Amniotic stem cell (primary cell): ENCODE measurements at regions not wholly inside any gene's neighbourhood (a gene's known extent, or its start where the extent isn't known, plus 50 kb on each side); places are given as distances from the start of the nearest gene placed in this dataset.
"Not testable (repeated sequence)": the region's sequence is repeated elsewhere in the genome, so short reads cannot be mapped to it uniquely, and the experiment has no call there.

ENCODE experiments used
- DNase-seq: peaks from one replicate; lab custom pipeline; 2025; lab: John Stamatoyannopoulos, UW

DNA sequence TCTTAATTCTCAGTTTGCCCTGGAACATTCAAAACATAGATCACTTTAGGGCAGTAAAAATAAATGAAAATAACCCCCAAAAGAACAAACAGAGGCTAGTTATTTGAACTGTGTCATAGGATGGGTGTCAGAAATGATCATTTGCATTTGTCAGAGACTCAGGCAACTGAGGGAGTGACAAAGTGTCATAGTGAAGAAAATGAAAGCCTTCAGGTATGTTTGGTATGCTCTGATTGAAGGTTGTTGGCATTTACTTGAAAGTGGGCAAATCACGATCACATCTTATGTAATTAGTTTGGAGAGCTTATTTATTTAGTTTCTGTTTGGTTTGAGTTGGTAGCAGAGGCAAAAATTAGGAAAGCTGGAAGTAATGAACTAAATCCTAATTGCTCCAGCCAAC is 880.9 kb downstream of the ANKRD7 start:
- no peak for DNase-seq

DNA sequence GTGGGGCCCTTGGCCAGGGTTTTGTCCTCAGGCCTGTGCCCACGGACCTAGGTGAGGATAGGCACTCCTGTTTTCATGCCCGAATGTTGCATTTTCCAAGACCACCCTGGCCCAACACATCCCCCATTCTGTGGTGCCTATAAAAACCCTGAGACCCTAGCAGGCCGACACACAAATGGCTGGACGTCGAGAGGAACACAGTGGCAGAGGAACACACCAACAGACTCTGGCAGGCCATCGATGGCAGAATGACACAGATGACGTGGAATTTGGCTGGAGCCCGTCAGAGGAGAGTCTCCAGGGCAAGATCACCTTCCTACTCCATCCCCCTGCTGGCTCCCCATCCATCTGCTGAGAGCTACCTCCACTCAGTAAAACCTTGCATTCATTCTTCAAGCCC is 898.8 kb downstream of the ANKRD7 start:
- DNase-seq: no peak

DNA sequence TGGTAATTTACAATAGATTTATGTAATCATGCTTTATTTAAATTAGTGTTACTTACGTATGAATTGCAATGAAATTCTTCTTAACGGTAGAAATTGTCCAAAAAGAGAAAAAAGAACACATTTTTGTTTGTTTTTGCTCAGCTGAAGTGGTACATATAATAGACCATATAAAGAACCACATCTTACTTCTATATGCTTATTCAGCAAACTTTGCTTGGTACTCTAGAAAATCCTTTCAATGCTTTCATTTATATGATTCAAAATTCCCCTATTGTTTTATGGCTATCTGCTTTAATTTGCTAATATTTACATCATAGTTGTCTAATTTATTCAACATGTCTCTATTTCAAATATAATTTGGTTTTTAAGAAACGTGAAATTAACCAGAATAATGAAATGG is 903.2 kb downstream of the ANKRD7 start:
- DNase-seq: no peak

DNA sequence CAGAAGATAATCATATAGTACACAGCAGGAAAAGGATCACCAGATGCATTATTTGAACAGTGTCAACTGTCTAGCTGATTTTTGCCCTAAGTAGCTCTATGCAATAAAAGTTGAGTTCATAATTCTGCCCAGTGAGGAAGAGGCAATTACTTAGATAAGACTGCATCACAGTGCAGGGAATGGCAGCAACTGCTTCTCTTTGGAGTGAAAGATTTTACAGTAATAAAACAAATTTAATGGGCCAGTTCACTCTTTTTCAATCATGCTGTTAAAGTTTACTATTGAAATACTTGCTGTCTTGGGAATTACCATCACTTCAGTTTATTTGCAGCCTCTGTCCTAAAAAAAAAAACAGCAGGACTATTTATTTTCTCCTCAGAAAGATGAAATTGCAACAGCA is 907.9 kb downstream of the ANKRD7 start:
- DNase-seq: no peak

DNA sequence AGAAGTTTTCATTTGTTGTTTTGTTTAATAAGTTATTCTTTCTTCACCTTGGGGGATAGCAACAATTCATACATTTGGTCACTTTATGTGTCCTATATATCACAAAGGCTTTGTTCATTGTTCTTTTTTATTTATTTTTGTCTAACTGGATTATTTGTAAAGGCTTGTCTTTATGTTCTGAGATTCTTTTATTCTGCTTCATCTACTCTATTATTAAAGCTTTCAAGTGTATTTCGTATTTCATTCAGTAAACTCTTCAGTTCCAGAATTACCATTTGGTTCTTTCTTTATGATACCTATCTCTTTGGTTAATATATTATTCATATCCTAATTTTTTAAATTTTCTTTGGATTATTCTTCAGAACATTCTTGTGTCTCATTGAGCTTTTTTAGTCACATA is 942.9 kb downstream of the ANKRD7 start:
- DNase-seq: no peak

DNA sequence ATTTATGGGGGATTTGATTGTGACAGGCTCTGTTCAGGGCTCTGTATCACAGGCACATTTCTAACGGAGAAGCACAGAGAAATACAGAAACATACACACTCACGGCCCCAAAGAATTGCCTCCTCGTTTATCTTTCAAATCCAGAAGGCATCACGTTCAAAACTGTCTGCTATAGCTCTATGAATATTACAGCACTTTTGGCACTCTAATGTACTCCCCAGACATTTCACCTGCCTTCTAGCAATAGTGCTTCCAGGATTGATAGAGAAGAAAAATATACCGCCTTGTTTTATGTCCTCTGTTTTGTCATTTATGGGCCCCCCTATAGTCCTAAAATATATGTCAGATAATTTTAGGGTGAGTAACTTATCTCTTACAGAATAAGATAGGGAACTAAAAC is 947.5 kb downstream of the ANKRD7 start:
- DNase-seq: no peak

DNA sequence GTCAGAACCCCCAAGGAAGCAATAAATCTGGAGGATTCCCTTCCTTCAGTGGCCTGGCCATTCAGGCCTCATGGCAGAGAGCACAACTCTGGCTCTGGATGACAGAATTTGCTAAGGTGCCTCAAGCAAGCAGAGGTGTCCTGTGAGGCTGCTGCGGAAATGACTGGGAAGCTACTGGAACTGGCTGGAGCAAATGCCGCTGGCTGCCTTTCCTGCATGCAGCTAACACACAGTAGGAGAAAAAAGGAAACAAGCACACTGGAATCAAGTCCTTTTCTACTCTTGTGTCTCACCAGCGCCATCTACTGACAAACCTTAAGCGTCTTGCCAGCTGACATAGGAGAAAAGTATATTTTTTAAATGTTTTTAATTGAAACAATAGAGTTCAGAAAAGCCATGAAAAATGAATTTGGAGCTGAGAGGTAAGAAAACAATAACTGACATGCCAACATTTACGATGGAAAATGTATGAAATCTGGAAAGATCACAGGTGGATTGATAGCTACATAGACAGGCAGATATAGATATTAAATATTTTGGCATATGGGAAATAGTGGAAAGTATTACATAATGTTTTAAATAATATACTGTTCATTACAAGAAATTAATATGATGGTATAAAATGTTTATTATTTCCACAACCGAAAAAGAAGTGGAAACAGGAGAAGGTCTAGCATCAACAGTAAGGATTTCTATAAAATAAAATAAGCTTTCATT is 951.6 kb downstream of the ANKRD7 start:
- peak; percentile 3 for DNase-seq

DNA sequence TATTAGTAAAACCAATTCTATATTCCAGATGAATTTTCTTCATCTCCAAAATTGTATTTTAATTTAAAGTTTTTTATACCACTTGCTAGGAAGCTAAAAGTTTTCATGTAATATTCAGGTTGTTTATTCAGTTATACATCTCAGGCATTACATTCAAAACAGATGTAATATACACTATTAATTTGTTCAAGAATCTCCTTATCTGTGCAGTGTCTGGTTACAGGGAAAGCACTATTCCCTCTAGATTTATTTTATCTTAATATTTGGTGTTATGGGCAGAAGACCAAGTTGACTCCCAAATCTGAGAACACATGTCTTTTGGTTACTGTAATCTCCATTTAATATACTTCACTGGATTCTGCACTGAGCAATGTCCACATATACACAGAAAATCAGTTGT is 953.4 kb downstream of the ANKRD7 start:
- DNase-seq: no peak

DNA sequence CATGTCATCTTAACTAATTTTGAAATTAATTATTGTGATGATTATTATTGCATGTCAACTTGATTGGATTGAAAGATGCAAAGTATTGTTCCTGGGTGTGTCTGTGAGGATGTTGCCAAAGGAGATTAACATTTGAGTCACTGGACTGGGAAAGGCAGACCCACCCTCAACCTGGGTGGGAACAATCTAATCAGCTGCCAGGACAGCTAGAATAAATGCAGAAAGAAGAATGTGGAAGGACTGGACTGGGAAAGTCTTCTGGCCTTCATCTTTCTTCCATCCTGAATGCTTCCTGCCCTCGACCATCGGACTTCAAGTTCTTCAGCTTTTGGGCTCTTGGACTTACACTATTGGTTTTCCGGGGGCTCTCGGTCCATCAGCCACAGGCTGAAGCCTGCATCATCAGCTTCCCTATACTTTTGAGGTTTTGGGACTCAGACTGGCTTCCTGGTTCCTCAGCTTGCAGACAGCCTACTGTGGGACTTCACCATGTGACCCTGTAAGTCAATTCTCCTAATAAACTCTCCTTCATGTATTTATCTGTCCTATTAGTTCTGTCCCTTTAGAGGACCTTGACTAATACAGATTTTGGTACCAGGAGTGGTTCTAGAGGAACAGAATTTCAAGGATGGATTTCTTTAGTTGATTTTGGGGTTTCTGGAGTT is 959.8 kb downstream of the ANKRD7 start:
- no peak for DNase-seq

DNA sequence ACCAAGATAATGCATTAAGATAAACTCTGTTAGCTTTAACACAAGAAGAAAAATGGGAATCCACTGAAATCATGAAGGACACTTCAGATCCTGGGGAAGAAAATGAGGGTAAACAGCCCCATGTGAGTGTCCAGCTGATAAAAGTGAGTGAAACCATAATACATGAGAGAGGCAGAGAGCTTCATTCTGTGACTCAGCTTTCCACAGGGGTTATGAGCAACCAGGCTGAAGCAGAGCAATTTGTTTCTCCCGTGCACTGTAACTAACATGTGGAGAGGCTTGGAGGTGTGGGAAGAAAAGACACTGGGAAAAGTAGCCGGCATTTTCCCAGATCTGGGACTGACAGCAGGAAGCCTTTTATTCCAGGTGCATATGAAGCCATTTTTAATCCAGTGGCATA is 971.7 kb downstream of the ANKRD7 start:
- no peak for DNase-seq

DNA sequence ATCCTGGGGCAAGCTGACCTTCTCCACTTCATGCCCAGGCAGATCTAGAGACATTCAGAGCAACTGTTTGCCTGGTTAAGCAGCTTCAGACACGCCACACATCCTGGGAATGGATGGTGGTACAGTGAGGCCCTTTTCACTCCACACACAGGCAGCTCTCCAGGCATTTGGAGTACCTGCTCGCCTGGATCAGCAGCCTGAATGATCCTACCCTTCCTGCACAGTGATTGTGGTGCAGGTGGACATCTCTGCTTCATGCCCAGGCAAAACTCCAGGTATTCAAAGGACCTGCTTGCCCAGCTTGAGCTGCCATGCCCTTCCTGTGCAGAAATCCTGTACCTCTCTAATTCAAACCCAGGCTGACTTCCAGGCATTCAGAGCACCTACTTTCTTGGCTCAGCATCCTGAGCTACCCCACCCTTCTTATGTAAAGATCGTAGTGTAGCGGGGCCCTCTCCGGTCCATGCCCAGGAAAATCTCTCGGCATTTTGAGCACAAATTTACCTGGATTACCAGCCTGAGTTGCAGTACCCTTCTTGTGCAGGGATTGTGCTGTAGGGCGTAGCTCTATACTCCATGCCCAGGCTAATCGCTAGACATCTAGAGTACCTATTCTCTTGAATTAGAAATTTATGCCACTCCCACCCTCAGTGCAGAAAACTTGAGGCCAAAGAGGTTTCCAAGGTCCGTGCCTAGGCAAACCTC is 972.8 kb downstream of the ANKRD7 start:
- no peak for DNase-seq

DNA sequence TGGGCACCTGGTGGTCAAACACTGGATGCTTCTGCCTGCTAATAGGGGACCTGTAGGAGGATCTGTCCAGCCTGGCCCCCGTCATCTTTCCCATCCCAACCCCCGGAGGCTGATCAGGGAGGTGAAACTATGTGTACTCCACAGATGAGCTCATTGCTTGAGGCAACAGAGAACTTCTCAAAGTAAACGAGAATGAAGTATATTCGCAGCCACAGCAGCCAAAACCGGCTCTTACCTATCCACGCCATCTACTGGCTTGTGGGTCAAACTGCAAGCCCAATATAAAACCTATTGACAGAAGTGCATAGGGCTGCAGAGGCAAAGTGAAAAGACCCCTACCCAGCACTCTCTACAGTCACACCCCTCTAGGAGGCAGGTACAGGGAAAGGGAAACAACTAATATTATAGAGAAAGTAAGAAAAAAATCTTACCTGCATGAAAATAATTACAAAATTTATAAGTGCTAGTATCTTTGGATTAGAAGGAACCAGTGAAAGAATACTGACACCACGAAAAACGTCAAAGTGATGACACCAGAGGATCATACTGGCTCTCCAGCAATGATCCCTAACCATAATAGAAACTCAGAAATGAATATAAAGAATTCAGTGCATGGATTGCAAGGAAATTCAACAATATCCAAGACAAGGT is 973.5 kb downstream of the ANKRD7 start:
- no peak for DNase-seq

DNA sequence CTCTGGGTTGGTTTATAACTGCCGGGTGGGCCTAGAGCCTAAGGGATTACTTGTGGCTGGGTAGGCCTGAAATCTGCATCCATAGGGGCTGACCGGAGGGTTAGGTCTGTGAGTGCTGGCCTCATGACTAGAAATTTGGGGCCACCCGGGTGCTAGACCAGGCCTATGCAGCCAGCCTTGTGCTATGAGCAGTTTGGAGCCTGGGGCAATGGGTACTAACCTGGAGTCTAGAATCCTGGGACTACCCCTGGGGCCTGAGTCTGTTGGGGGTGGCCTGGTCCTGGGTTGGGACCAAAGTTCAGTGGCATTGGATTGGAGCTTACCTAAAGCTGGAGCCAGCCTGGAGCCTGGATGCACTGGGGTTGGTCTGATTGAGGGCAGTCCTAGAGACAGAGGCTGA is 995.2 kb downstream of the ANKRD7 start:
- DNase-seq: no peak

DNA sequence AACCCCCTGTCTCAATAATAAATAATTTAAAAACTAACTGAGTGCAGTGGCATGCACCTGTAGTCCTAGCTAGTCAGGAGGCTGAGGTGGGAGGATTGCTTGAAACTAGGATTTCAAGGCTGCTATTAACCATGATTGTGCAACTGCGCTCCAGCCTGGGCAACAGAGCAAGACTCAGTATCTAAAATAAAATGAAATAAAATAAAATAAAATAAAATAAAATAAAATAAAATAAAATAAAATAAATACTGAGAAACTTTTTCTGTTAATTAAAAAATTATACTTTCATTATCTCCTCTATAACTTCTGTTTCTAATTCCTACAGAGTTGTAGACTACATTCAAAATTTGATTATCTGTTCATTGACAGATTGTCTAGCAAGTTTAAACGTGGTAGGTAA is 999.4 kb downstream of the ANKRD7 start:
- DNase-seq: no peak

DNA sequence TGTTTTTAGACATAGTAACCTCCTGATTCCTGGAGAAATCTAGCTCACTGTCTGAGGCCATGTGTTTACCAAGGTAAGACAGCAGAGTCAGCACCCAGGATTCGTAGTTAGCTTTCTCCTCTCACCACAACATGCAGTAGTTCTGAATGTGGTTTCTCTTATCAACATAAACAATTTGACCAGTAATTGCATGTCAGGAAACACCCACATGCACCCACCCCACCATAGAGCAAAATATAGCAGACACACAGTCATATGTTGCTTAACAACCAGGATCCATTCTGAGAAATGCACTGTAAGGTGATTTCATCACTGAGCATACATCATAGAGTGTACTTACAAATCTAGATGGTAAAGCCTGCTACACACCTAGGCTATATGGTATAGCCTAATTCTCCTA is 1004.0 kb downstream of the ANKRD7 start:
- no peak for DNase-seq

DNA sequence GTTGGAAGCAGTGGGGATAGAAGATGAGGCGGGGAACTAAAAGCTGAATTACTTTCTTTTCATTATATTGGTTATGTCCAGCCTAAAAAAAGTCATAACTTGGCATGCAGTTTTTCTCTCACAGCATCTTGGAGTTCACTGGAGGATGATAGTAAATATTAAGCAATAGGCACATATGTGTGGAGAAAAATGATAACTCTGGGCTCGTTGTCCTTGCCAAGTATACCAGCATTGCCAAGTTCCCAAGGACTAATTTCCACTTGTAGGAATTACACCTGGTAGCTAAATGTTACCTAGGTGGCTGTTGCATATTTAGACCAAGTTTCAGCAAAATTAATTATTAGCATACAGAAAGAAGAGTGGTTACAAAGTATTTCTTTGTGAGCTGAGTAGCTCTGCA is 1007.6 kb downstream of the ANKRD7 start:
- no peak for DNase-seq

DNA sequence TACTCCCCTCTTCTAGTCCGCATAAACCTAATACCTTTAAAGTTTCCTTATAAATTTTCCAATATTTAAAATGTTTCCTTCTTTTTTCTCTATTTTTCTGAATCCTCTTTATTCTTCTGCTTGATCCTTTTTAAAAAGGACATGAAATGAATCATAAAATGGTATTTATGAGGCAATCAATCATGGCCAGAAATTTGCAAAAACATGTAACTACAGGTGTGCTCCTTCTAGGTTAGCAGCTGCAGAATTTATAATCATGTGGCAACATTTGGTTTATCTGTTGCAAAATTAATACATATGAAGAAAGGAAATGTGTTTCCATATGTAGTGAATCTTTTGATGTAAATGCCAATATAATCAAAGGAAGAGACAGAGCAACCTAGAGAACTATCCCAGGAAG is 1008.5 kb downstream of the ANKRD7 start:
- DNase-seq: no peak

DNA sequence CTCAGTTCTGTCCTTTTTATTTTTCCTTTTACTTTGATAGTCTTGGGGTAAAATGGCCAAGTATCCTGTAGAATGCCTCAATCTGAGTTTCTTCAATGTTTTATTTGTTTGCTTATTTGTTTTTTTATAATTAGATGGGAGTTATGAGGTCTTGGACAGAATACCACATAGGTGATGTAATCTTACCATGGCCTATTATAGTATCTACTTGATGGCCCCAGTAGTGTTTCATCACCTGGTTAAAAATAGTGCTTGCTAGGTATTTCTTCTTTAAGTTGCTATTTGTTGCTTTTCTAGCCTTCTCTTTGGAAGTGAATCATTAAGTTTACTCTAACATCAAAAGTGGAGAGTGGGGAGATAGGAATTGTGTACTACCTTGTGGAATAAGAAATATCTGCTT is 1020.0 kb upstream of the KCND2 start:
- no peak for DNase-seq

DNA sequence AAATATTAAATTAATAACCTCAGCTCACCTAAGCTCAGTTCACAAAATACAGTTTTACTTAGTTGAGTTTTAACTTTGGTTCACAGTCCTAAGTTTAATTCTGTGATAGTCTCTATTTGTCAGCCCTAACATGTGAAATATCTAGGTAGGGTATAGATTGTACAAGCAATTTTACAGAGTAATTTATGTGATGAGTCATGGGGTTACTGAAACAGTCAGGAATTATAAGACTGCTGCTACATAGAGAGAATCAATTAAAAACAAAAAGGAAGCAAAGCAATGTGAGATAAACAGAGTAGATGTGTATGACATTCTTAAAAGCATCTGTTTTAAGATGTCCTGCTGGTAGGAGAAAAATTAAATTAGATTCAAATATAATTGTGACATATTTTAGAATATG is 1018.2 kb upstream of the KCND2 start:
- DNase-seq: no peak

DNA sequence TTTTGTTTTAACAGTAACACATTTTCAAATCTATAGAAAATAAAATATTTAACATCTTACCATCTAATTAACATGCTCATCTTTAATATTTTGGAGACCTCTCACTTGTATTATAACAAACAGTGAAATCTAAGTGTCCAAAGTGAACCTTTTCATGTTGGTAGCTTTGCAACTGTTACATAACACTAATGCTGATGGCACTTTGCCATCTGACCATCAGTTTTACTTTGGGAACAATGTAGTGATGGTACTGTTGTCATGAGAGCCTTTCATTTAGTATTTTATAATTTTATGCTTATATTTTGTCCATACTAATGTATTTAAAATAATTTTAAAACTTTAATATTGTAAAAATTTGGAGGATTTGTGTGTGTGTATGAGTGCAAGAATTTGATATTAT is 1017.0 kb upstream of the KCND2 start:
- no peak for DNase-seq

DNA sequence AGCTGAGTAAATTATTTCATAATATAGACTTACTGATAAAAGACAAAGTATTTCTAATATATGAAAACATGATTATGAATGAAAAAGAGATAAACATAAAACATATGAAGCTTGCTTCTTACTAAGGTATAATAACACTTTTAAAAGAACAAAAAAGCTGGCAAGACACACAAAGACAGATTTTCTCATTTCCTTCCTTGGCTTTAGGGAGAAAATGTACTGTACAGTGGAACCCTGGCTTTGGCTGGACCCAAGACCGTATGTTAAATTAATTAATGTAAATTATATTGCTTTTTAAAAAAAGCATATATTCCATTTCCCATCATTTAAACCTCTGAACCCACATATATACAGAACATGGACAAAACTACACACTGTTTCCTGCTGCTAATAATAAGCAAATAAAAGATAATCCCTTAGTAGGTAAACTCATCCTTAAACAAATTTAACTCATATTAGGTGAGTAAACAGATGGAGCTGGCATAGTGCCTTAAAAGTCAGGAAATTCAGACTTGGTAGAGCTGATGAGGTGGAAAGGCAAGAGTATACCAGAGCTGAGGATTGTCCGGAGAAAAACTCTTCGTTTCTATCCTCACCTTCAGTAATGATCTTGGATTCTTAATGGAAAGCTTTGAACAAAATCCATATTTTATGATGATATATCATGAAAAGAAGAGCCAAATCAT is 1016.4 kb upstream of the KCND2 start:
- DNase-seq: no peak

DNA sequence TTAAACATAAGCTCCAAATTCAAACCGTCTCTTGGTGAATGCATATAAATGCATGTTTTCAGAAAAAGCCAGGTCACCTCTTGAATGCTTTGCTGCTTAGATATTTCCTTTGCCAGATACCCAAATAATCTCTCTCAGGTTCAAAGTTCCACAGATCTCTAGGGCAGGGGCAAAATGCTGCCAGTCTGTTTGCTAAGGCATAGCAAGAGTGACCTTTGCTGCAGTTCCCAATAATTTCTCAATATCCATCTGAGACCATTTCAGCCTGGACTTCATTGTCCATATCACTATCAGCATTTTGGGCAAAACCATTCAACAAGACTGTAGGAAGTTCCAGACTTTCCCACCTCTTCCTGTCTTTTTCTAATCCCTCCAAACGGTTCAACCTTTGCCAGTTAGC is 1006.2 kb upstream of the KCND2 start:
- not testable (repeated sequence) for DNase-seq
